ENCODE measurements at regions not wholly inside any gene's neighbourhood (a gene's known extent, or its start where the extent isn't known, plus 50 kb on each side); places are given as distances from the start of the nearest gene placed in this dataset.

GRCh38 chr5:133685402-133686018 is 73.2 kb upstream of the FSTL4 start:
- Histone ChIP-seq H3K27me3 (ENCODE audit: insufficient read depth, low read length) (no peaks in the 10 kb centered on the region), H2BK5ac (ENCODE audit: insufficient read length, low read length) (no peak overlapping the region), H3K18ac (ENCODE audit: insufficient read length, low read depth, low read length) (no peak overlapping the region), H3K4ac (ENCODE audit: low read depth, low read length) (no peak overlapping the region), H3T11ph (ENCODE audit: low read length) (no peak overlapping the region), H3K9me3 (ENCODE audit: control insufficient read depth, low read depth, low read length) (no peaks in the 10 kb centered on the region), H3K9ac (ENCODE audit: extremely low read depth, insufficient read length, low read length) (no peak overlapping the region), H2BK20ac (ENCODE audit: low read depth, low read length, poor library complexity, severe bottlenecking) (no peak overlapping the region), H3K79me2 (ENCODE audit: insufficient read depth, low read length) (no peaks in the 10 kb centered on the region), H2AK5ac (ENCODE audit: insufficient read length, low read length) (no peak overlapping the region), H3K27ac (ENCODE audit: insufficient read length, low read depth, low read length) (no peak overlapping the region), H3K79me1 (ENCODE audit: insufficient read depth, low read depth, low read length, poor library complexity, severe bottlenecking) (no peaks in the 10 kb centered on the region), H4K8ac (replicated peaks; ENCODE audit: insufficient read length, low read depth, low read length) (no peak overlapping the region), H4K20me1 (ENCODE audit: control insufficient read depth, insufficient read depth, insufficient read length) (peaks cover 3% of the 10 kb centered on the region), H3K14ac (ENCODE audit: insufficient read depth, low read length) (no peak overlapping the region), H2BK15ac (ENCODE audit: low read depth, low read length) (no peak overlapping the region), H3K23me2 (ENCODE audit: insufficient read length, low read depth, low read length, poor library complexity, severe bottlenecking) (no peaks in the 10 kb centered on the region), H4K5ac (ENCODE audit: insufficient read length, low read depth, low read length) (no peak overlapping the region), H2AFZ (ENCODE audit: low read length) (no peak overlapping the region), H4K91ac (ENCODE audit: insufficient read length, low read depth, low read length) (no peak overlapping the region), H3K56ac (ENCODE audit: insufficient read length, low read depth, low read length) (no peak overlapping the region), H2BK12ac (ENCODE audit: insufficient read length, low read depth, low read length) (no peak overlapping the region), H3K4me1 (ENCODE audit: insufficient read depth, low read length) (no peaks in the 10 kb centered on the region), H2BK120ac (ENCODE audit: low read depth, low read length, poor library complexity, severe bottlenecking) (no peak overlapping the region), H3K23ac (ENCODE audit: insufficient read length, low read depth, low read length) (no peak overlapping the region), H3K4me2 (ENCODE audit: insufficient read depth, insufficient read length, low read length) (no peak overlapping the region)
- Mint-ChIP-seq H3K27ac (no peak overlapping the region), H3K4me1 (peaks cover 4 to 8% of the 10 kb centered on the region in 2 experiments), H3K36me3 (ENCODE audit: insufficient read depth in 1 of 3, low read depth in 3 of 3) (no peaks in the 10 kb centered on the region; a peak in 1 of 7 replicates), H3K4me3 (no peak overlapping the region), H3K9me3 (no peaks in the 10 kb centered on the region), H3K27me3 (ENCODE audit: low read depth) (peaks cover 4% of the 10 kb centered on the region; the same call in 1 of the 2 replicates)
- WGBS (ENCODE audit: extremely low coverage, insufficient read length, low lambda C conversion rate), result no CpG with 5 or more reads among the region's 8 CpGs
- no peak for TF ChIP-seq CTCF (conservative IDR thresholded peaks at IDR 0.05)
- DNase-seq, result no peak
